Esophagus muscularis mucosa (tissue), 4 donors: ENCODE measurements at regions not wholly inside any gene's neighbourhood (a gene's known extent, or its start where the extent isn't known, plus 50 kb on each side); places are given as distances from the start of the nearest gene placed in this dataset.
"Not testable (repeated sequence)": the region's sequence is repeated elsewhere in the genome, so short reads cannot be mapped to it uniquely, and the experiment has no call there.

ENCODE experiments used
- DNase-seq: peaks from one replicate; pipeline ENCODE4 v3.0.0-alpha.2; 2017; ENCODE audit errors: extremely low spot score
- H3K27ac ChIP-seq, 4 donors: fragments of 200-600 bp; sonication (generic); replicated peaks in 1 of 4; 1 replicate in 3 of 4; 2 replicates in 1 of 4; pipeline ENCODE4 v1.5.1; 2016 to 2019; ENCODE audit warnings: mild to moderate bottlenecking in 1 of 4
- H3K27me3 ChIP-seq, 4 donors: fragments of 200-600 bp; sonication (generic); one replicate each; pipeline versions ENCODE4 v1.5.1 to v1.6.0; 2016 to 2019
- H3K36me3 ChIP-seq, 4 donors: fragments of 200-600 bp; sonication (generic); one replicate each; pipeline ENCODE4 v1.5.1; 2016 to 2019
- H3K4me1 ChIP-seq, 4 donors: fragments of 200-600 bp; sonication (generic); one replicate each; pipeline ENCODE4 v1.5.1; 2016 to 2019
- H3K4me3 ChIP-seq, 4 donors: fragments of 200-600 bp; sonication (generic); 1 replicate in 2 of 4; 2 replicates in 2 of 4; pipeline ENCODE4 v1.5.1; 2016 to 2019; ENCODE audit warnings: mild to moderate bottlenecking in 4 of 4, moderate library complexity in 1 of 4
- H3K9me3 ChIP-seq, 4 donors: fragments of 200-600 bp; sonication (generic); 1 replicate in 3 of 4; 2 replicates in 1 of 4; pipeline ENCODE4 v1.5.1; 2016 to 2019
- EP300 ChIP-seq: sonication (generic); formaldehyde crosslinking; IDR thresholded peaks from one replicate; pipeline ENCODE4 v1.6.1; 2017; ENCODE audit warnings: antibody characterized with exemption
- POLR2A ChIP-seq: fragments of 450-650 bp; IDR thresholded peaks from one replicate; pipeline ENCODE4 v1.6.1; 2017; ENCODE audit warnings: antibody characterized with exemption, moderate library complexity, mild to moderate bottlenecking, low read depth
- POLR2AphosphoS5 ChIP-seq, 2 donors: sonication (generic); formaldehyde crosslinking; IDR thresholded peaks; one replicate each; pipeline ENCODE4 v1.6.1; 2017; ENCODE audit warnings: antibody characterized with exemption in 2 of 2
- WGBS: methylation state at CpG from one replicate; pipeline ENCODE4 v1.1.5; 2018; 5-methylcytosine and 5-hydroxymethylcytosine counted together
- intact Hi-C: fragments of 100-400 bp; cut with DNase I; formaldehyde crosslinking; loops from one replicate; pipeline ENCODE4 v1.15.1; 2023
- TF ChIP-seq, protein P1 (sequence below), 3 experiments: fragments of 200-600 bp in 2 of 3; fragments of 450-650 bp in 1 of 3; sonication (generic) in 2 of 3; IDR thresholded peaks; one replicate each; pipeline ENCODE4 v1.5.1; 2017 to 2019; ENCODE audit warnings: antibody characterized with exemption in 3 of 3, mild to moderate bottlenecking in 2 of 3, moderate library complexity in 1 of 3

DNA sequence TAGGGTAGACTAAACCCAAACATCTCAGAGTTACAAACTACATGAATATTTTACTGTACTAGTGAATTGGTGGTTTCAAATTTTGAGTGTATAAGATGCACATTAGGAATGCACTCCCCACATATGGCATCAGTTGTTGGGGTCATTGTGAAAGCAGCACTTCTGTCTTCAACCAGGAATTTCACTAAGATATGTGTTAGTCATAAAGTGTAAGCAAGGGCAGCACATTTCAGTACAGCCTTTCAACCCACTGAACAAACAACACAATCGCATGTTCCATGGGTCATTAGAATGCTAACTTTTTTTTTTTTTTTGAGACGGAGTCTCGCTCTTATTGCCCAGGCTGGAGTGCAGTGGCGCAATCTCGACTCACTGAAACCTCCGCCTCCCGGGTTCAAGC is 164.1 kb upstream of the MAP2 start:
- TF ChIP-seq POLR2A (no peak), EP300 (no peak), POLR2AphosphoS5 (IDR thresholded peaks at IDR 0.05) (no peak)
- TF ChIP-seq, protein P1, sequence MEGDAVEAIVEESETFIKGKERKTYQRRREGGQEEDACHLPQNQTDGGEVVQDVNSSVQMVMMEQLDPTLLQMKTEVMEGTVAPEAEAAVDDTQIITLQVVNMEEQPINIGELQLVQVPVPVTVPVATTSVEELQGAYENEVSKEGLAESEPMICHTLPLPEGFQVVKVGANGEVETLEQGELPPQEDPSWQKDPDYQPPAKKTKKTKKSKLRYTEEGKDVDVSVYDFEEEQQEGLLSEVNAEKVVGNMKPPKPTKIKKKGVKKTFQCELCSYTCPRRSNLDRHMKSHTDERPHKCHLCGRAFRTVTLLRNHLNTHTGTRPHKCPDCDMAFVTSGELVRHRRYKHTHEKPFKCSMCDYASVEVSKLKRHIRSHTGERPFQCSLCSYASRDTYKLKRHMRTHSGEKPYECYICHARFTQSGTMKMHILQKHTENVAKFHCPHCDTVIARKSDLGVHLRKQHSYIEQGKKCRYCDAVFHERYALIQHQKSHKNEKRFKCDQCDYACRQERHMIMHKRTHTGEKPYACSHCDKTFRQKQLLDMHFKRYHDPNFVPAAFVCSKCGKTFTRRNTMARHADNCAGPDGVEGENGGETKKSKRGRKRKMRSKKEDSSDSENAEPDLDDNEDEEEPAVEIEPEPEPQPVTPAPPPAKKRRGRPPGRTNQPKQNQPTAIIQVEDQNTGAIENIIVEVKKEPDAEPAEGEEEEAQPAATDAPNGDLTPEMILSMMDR (IDR thresholded peaks at IDR 0.05), result no peak
- Histone ChIP-seq H3K36me3 (no peaks in the 10 kb centered on the region), H3K4me1 (no peaks in the 10 kb centered on the region), H3K27ac (no peak overlapping the region), H3K27me3 (no peaks in the 10 kb centered on the region), H3K9me3 (no peaks in the 10 kb centered on the region), H3K4me3 (no peak overlapping the region)
- 87% methylated on average over 7 of the region's 7 CpGs for WGBS
- intact Hi-C loops, result no loop called here
- no peak for DNase-seq

DNA sequence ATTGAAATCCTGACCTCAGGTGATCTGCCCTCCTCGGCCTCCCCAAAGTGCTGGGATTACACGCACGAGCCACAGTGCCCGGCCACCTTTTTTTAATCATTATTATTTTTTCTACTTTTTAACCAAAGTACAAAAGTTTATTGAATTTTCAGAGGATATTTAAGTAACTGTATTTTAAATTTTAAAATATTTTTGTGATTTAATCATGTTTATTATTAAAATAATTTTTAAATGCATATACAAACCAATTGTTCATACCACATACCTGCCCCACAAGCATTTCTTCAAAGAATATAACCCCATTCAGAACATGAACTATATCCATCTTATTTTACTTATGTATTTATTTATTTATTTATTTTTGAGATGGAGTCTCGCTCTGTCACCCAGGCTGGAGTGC is 163.6 kb upstream of the MAP2 start:
- no peak overlapping the region for H3K4me3 ChIP-seq
- H3K36me3 ChIP-seq, result no peaks in the 10 kb centered on the region
- 94% methylated on average over 5 of the region's 5 CpGs for WGBS
- intact Hi-C loops, result no loop called here
- TF ChIP-seq EP300 (no peak), POLR2A (no peak), POLR2AphosphoS5 (IDR thresholded peaks at IDR 0.05) (no peak)
- TF ChIP-seq, protein P1 (IDR thresholded peaks at IDR 0.05), result no peak
- H3K9me3 ChIP-seq, result no peaks in the 10 kb centered on the region
- DNase-seq, result no peak
- H3K27me3 ChIP-seq, result no peaks in the 10 kb centered on the region
- H3K27ac ChIP-seq, result no peak overlapping the region
- no peaks in the 10 kb centered on the region for H3K4me1 ChIP-seq

DNA sequence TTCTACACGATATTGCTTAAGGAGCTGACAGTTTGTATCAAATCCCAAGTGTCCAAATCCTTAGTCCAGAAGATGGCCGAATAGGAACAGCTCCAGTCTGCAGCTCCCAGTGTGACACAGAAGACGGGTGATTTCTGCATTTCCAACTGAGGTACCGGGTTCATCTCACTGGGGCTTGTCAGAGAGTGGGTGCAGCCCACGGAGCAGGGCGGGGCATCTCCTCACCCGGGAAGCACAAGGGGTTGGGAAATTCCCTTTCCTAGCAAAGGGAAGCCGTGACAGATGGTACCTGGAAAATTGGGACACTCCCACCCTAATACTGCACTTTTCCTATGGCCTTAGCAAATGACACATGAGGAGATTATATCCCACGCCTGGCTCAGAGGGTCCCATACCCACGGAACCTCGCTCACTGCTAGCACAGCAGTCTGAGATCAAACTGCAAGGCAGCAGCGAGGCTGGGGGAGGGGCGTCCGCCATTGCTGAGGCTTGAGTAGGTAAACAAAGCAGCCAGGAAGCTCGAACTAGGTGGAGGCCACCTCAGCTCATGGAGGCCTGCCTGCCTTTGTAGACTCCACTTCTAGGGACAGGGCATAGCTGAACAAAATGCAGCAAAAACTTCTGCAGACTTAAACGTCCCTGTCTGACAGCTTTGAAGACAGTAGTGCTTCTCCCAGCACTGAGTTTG is 162.3 kb upstream of the MAP2 start:
- H3K27me3 ChIP-seq, intact Hi-C loops, H3K9me3 ChIP-seq, H3K4me1 ChIP-seq, H3K4me3 ChIP-seq, H3K27ac ChIP-seq, DNase-seq, H3K36me3 ChIP-seq: not testable (repeated sequence)
- 81% methylated on average over 12 of the region's 16 CpGs for WGBS

DNA sequence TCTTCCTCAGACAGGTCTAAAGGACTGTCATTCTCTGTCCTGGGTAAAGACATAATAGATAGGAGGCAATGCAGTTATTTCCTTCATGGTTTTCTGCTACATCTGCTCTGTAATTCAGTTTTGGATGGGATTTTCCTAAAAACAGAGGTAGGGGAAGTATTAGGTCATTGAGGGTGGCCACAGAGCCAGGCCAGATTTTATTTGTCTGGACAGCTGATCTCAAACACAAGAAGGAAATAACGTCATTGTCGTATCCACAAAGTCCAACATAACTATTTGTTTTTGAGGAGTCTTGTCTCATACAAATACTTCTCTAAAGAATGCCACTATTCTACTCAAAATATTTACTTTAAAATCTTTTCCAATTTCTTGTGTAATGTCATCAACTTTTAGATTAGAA is 154.8 kb upstream of the MAP2 start:
- TF ChIP-seq POLR2A, result no peak
- no peak for TF ChIP-seq POLR2AphosphoS5 (IDR thresholded peaks at IDR 0.05)
- TF ChIP-seq EP300, result no peak
- TF ChIP-seq, protein P1 (IDR thresholded peaks at IDR 0.05), result no peak
- no peaks in the 10 kb centered on the region for H3K9me3 ChIP-seq
- H3K36me3 ChIP-seq, result no peaks in the 10 kb centered on the region
- WGBS, result 64% methylated on average over 2 of the region's 2 CpGs
- H3K27ac ChIP-seq, result no peak overlapping the region
- no peak for DNase-seq
- no peaks in the 10 kb centered on the region for H3K27me3 ChIP-seq
- intact Hi-C loops, result no loop called here
- H3K4me1 ChIP-seq, result no peaks in the 10 kb centered on the region
- no peak overlapping the region for H3K4me3 ChIP-seq

DNA sequence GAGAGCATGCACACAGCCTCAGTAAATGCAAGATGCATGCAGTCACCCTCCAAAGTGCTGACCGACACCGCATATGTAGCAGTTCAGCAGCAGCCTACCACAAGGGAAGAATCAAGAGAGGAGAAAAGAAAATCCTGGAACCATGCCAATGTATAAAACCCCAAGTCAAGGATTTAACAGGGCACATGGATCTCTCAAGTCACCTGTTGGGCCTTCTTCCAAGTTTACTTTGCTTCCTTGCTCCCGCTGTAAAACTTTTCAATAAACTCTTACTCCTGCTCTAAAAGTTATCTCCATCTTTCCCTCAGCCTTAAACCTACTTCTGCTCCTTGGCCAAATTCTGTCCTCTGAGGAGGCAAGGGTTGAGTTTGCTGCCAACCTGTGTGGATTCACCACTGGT is 147.8 kb upstream of the MAP2 start:
- H3K36me3 ChIP-seq, result no peaks in the 10 kb centered on the region
- H3K4me1 ChIP-seq, result no peaks in the 10 kb centered on the region
- DNase-seq, result no peak
- H3K27me3 ChIP-seq, result no peaks in the 10 kb centered on the region
- no peak overlapping the region for H3K27ac ChIP-seq
- intact Hi-C loops, result no loop called here
- no peak overlapping the region for H3K4me3 ChIP-seq
- TF ChIP-seq, protein P1 (IDR thresholded peaks at IDR 0.05), result no peak
- TF ChIP-seq POLR2AphosphoS5 (IDR thresholded peaks at IDR 0.05) (no peak), POLR2A (no peak), EP300 (no peak)
- H3K9me3 ChIP-seq, result no peaks in the 10 kb centered on the region
- 81% methylated on average over 3 of the region's 3 CpGs for WGBS
